ENCODE measurements at regions not wholly inside any gene's neighbourhood (a gene's known extent, or its start where the extent isn't known, plus 50 kb on each side); places are given as distances from the start of the nearest gene placed in this dataset.

- Histone ChIP-seq H4K8ac (ENCODE audit: extremely low read depth, insufficient read depth, low read length) (no peak overlapping the region), H2BK15ac (ENCODE audit: low read length) (no peak overlapping the region), H3K4ac (replicated peaks; ENCODE audit: insufficient read length, low read depth, low read length) (no peak overlapping the region), H3K9me3 (ENCODE audit: insufficient read depth in 2 of 2, low read depth in 1 of 2, low read length in 1 of 2) (no peaks in the 10 kb centered on the region), H3K4me2 (ENCODE audit: insufficient read depth in 1 of 2, low read depth in 2 of 2, low read length in 2 of 2) (no peak overlapping the region), H2BK12ac (ENCODE audit: low read depth, low read length) (no peak overlapping the region), H3K79me2 (ENCODE audit: control insufficient read depth in 1 of 2, insufficient read depth in 2 of 2, low read length in 2 of 2) (no peaks in the 10 kb centered on the region), H2AK5ac (ENCODE audit: low read depth, low read length) (no peak overlapping the region), H3K18ac (ENCODE audit: extremely low read depth, low read length) (no peak overlapping the region), H3K23me2 (ENCODE audit: low read depth, low read length) (no peaks in the 10 kb centered on the region), H2BK5ac (ENCODE audit: low read depth, low read length) (no peak overlapping the region), H3K23ac (ENCODE audit: insufficient read length) (no peak overlapping the region), H3K79me1 (ENCODE audit: low read depth, low read length) (no peaks in the 10 kb centered on the region), H2AFZ (ENCODE audit: low read length) (no peak overlapping the region), H3K4me3 (ENCODE audit: extremely low read depth in 1 of 4, insufficient read depth in 2 of 4, low read depth in 3 of 4, low read length in 4 of 4) (no peak overlapping the region), H3K14ac (ENCODE audit: insufficient read length) (no peak overlapping the region), H3K56ac (replicated peaks; ENCODE audit: insufficient read length, low read depth, low read length) (no peak overlapping the region), H3K9ac (replicated peaks in 1 of 4; ENCODE audit: extremely low read depth in 1 of 4, low read depth in 3 of 4, low read length in 3 of 4) (no peak overlapping the region), H2BK120ac (replicated peaks; ENCODE audit: low read depth, low read length) (no peak overlapping the region), H2BK20ac (ENCODE audit: low read length) (no peak overlapping the region), H4K20me1 (replicated peaks in 1 of 2; ENCODE audit: control insufficient read depth in 1 of 2, insufficient read depth in 2 of 2, low read length in 2 of 2) (no peaks in the 10 kb centered on the region), H4K5ac (ENCODE audit: insufficient read length, low read depth, low read length) (no peak overlapping the region), H3K4me1 (replicated peaks in 1 of 4; ENCODE audit: control insufficient read depth in 3 of 4, insufficient read depth in 4 of 4, low read length in 3 of 4) (no peaks in the 10 kb centered on the region), H3K36me3 (ENCODE audit: control insufficient read depth in 2 of 4, insufficient read depth in 4 of 4, low read length in 3 of 4) (no peaks in the 10 kb centered on the region), H3K27ac (ENCODE audit: low read depth, low read length) (no peak overlapping the region), H3K27me3 (replicated peaks in 1 of 4; ENCODE audit: control insufficient read depth in 3 of 4, extremely low read depth in 1 of 4, insufficient read depth in 3 of 4, low read length in 3 of 4) (no peaks in the 10 kb centered on the region), H4K91ac (replicated peaks; ENCODE audit: insufficient read length, low read length) (no peak overlapping the region)
- 95% methylated on average over 2 of the region's 2 CpGs; no CpG with 5 or more reads in 1 of the 2 experiments for WGBS, 2 experiments (ENCODE audit: extremely low coverage in 1 of 2, insufficient coverage in 1 of 2, insufficient read length in 1 of 2, insufficient replicate concordance in 2 of 2, low coverage in 1 of 2, low lambda C conversion rate in 2 of 2, missing lambda C conversion rate in 1 of 2)
- POLR2A ChIA-PET (ENCODE audit: partially characterized antibody), result no interaction called here
- no peak for FAIRE-seq
- CTCF ChIA-PET (ENCODE audit: partially characterized antibody), result interaction anchor here (0.8 to 1.2 kb wide), 2 partner anchors 8 to 297 kb away, joined by 3 to 4 read pairs; no protein-coding TSS in a partner anchor
- no peak for DNase-seq (ENCODE audit: low read depth in 1 of 2, low spot score in 2 of 2)
- TF ChIP-seq POLR2AphosphoS5 (IDR thresholded peaks at IDR 0.05; ENCODE audit: low read depth, low read length) (no peak), NANOG (IDR thresholded peaks at IDR 0.05; ENCODE audit: insufficient read depth, low read depth, low read length, poor library complexity, severe bottlenecking) (no peak), CHD1 (IDR thresholded peaks at IDR 0.05; ENCODE audit: low read depth, low read length) (no peak), RXRA (IDR thresholded peaks at IDR 0.05; ENCODE audit: insufficient read depth, low read depth, low read length) (no peak), EGR1 (IDR thresholded peaks at IDR 0.05; ENCODE audit: borderline replicate concordance, low read depth, low read length) (no peak), CEBPB (IDR thresholded peaks at IDR 0.05; ENCODE audit: low read depth, low read length) (no peak), ATF2 (IDR thresholded peaks at IDR 0.05; ENCODE audit: low read length) (no peak), YY1 (IDR thresholded peaks at IDR 0.05; ENCODE audit: low read depth, low read length) (no peak), HDAC2 (IDR thresholded peaks at IDR 0.05; ENCODE audit: borderline replicate concordance in 1 of 2, low read depth in 2 of 2, low read length in 2 of 2) (no peak), CHD2 (IDR thresholded peaks at IDR 0.05; ENCODE audit: low read length) (no peak), POU5F1 (IDR thresholded peaks at IDR 0.05; ENCODE audit: low read depth, low read length) (no peak), KDM4A (IDR thresholded peaks at IDR 0.05; ENCODE audit: low read depth, low read length, severe bottlenecking) (no peak), MAX (IDR thresholded peaks at IDR 0.05) (no peak)
Measured at GRCh38 chr3:130572769-130573168, 55.8 kb downstream of the COL6A6 start.

All from H1 (cell line).